Osteoblast (primary cell): ENCODE measurements at regions not wholly inside any gene's neighbourhood (a gene's known extent, or its start where the extent isn't known, plus 50 kb on each side); places are given as distances from the start of the nearest gene placed in this dataset.

Experiments
- DNase-seq: peaks from one replicate; pipeline ENCODE4 v3.0.0; 2011; ENCODE audit warnings: low spot score, mixed read lengths; ENCODE audit not compliant: insufficient read length; ENCODE audit errors: missing footprints
- H2AFZ ChIP-seq: 2 replicates; pipeline ENCODE4 v1.6.0; 2011; ENCODE audit warnings: mild to moderate bottlenecking, low read length
- H3K27ac ChIP-seq: 2 replicates; pipeline ENCODE4 v1.5.1; 2011; ENCODE audit warnings: mild to moderate bottlenecking, low read depth, low read length, moderate library complexity
- H3K27me3 ChIP-seq: 2 replicates; pipeline ENCODE4 v1.6.0; 2012; ENCODE audit warnings: mild to moderate bottlenecking, control low read depth, inconsistent platforms, low read length, moderate library complexity; ENCODE audit not compliant: insufficient read depth
- H3K36me3 ChIP-seq: 2 replicates; pipeline ENCODE4 v1.5.1; 2011; ENCODE audit warnings: mild to moderate bottlenecking, low read length, control low read depth, moderate library complexity; ENCODE audit not compliant: insufficient read depth
- H3K4me1 ChIP-seq: 2 replicates; pipeline ENCODE4 v1.5.1; 2011; ENCODE audit warnings: mild to moderate bottlenecking, low read length, control low read depth, moderate library complexity; ENCODE audit not compliant: insufficient read depth
- H3K4me2 ChIP-seq: 2 replicates; pipeline ENCODE4 v1.6.0; 2011; ENCODE audit warnings: mild to moderate bottlenecking, low read length; ENCODE audit not compliant: insufficient read depth
- H3K4me3 ChIP-seq: fragments of 200-600 bp; sonication (generic); 3 replicates; pipeline ENCODE4 v1.5.1; 2012; ENCODE audit warnings: mild to moderate bottlenecking, low read length, inconsistent platforms; ENCODE audit not compliant: insufficient read depth
- H3K79me2 ChIP-seq: 2 replicates; pipeline ENCODE4 v1.6.0; 2012; ENCODE audit warnings: mild to moderate bottlenecking, low read length, control low read depth, inconsistent platforms; ENCODE audit not compliant: insufficient read depth
- H3K9me3 ChIP-seq: 2 replicates; pipeline ENCODE4 v1.5.1; 2011; ENCODE audit warnings: low read depth, low read length, control low read depth
- H4K20me1 ChIP-seq: 2 replicates; pipeline ENCODE4 v1.6.0; 2012; ENCODE audit warnings: mild to moderate bottlenecking, low read length, control low read depth; ENCODE audit not compliant: insufficient read depth
- CTCF ChIP-seq: IDR thresholded peaks from 2 replicates; pipeline ENCODE4 v1.5.1; 2011; ENCODE audit warnings: mild to moderate bottlenecking, low read depth, low read length, moderate library complexity; ENCODE audit errors: extremely low read depth

DNA sequence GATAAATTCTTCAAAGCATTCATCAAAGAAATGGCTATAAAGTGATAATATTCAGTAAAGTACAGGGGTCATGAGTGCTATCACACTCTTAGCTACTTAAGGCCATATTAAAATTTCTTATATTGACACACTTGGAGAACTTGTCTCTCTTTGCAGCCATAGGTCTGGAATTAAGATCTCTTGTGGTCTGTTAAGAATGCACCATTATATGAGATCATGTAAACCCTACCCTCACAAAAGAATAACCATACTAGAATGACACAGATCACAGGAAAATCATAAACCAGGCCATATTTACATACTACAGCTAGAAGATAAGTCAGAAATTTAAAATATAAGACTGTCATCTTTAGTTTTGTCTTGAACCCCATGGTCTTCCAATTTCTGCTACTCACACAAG is 434.3 kb downstream of the PDGFC start:
- H3K27ac ChIP-seq, result no peak overlapping the region
- H3K9me3 ChIP-seq, result no peaks in the 10 kb centered on the region
- H3K4me3 ChIP-seq, result no peak overlapping the region
- H4K20me1 ChIP-seq, result no peaks in the 10 kb centered on the region
- DNase-seq, result no peak
- H3K4me1 ChIP-seq, result peaks cover 2% of the 10 kb centered on the region
- H3K4me2 ChIP-seq, result no peak overlapping the region
- H3K36me3 ChIP-seq, result no peaks in the 10 kb centered on the region
- TF ChIP-seq CTCF, result no peak
- no peaks in the 10 kb centered on the region for H3K27me3 ChIP-seq
- H2AFZ ChIP-seq, result no peak overlapping the region
- no peaks in the 10 kb centered on the region for H3K79me2 ChIP-seq

GRCh38 chr4:156536661-156537060 is 434.9 kb downstream of the PDGFC start:
- Histone ChIP-seq H3K36me3 (no peaks in the 10 kb centered on the region), H3K9me3 (no peaks in the 10 kb centered on the region), H2AFZ (peak overlapping the region; percentile 20), H3K27me3 (no peaks in the 10 kb centered on the region), H3K4me2 (no peak overlapping the region), H3K4me1 (peaks cover 2% of the 10 kb centered on the region), H3K79me2 (no peaks in the 10 kb centered on the region), H3K4me3 (no peak overlapping the region), H4K20me1 (no peaks in the 10 kb centered on the region), H3K27ac (no peak overlapping the region)
- TF ChIP-seq CTCF, result no peak
- DNase-seq, result no peak

DNA sequence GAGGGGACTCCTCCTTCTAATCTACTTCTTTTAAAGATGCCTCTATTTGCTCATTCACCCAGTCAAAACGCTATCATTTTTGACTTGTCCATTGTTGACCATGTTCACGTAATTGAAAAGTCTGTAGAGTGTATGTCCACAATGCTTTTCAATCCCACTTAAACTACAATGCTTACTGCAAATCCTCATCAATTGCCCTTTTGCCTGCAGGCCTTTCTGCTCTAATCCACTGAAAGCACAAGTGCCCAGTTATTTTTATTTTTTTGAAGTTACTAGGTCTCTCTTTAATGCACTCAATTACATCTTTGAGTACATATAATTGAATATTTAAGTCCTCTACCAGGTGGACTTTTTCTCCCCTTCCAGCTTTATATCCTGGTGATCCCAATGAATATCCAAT is 437.4 kb downstream of the PDGFC start:
- DNase-seq, result no peak
- H3K4me1 ChIP-seq, result peaks cover 2% of the 10 kb centered on the region
- H4K20me1 ChIP-seq, result no peaks in the 10 kb centered on the region
- no peaks in the 10 kb centered on the region for H3K9me3 ChIP-seq
- H3K4me2 ChIP-seq, result no peak overlapping the region
- H3K4me3 ChIP-seq, result no peak overlapping the region
- H3K79me2 ChIP-seq, result no peaks in the 10 kb centered on the region
- no peak for TF ChIP-seq CTCF
- no peak overlapping the region for H3K27ac ChIP-seq
- no peaks in the 10 kb centered on the region for H3K36me3 ChIP-seq
- no peaks in the 10 kb centered on the region for H3K27me3 ChIP-seq
- H2AFZ ChIP-seq, result no peak overlapping the region

DNA sequence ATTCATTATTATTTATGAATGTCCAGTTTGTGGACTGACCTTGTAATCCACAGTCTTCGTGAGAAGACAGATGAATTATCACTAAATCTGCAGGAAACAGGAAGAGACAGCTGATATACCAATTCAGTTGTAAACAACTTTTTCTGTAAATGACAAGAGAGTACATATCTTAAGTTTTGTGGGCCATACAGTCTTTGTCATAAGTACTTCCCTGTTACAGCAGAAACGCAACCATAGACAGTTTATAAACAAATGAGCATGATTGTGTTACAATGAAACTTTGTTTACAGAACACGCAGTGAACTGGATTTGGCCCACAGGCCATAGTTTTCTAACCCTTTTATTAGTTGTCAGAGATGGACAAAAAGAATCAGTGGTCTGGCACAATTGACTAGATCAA is 443.4 kb downstream of the PDGFC start:
- no peak overlapping the region for H3K4me3 ChIP-seq
- H4K20me1 ChIP-seq, result no peaks in the 10 kb centered on the region
- H3K36me3 ChIP-seq, result no peaks in the 10 kb centered on the region
- no peak overlapping the region for H2AFZ ChIP-seq
- H3K27ac ChIP-seq, result no peak overlapping the region
- TF ChIP-seq CTCF, result no peak
- DNase-seq, result no peak
- H3K4me1 ChIP-seq, result no peaks in the 10 kb centered on the region
- H3K9me3 ChIP-seq, result no peaks in the 10 kb centered on the region
- H3K79me2 ChIP-seq, result no peaks in the 10 kb centered on the region
- H3K27me3 ChIP-seq, result no peaks in the 10 kb centered on the region
- no peak overlapping the region for H3K4me2 ChIP-seq
